Stimulated activated CD8-positive, alpha-beta memory T cell treated with anti-CD3 and anti-CD28 coated beads, Interleukin-15, amount 100 ng/mL, for 24 hours (primary cell): ENCODE measurements at regions not wholly inside any gene's neighbourhood (a gene's known extent, or its start where the extent isn't known, plus 50 kb on each side); places are given as distances from the start of the nearest gene placed in this dataset.

Experiments
- DNase-seq: peaks from one replicate; pipeline ENCODE4 v3.0.0-alpha.2; 2020; ENCODE audit warnings: low read depth

GRCh38 chr11:37512156-37512780, 914.2 kb upstream of the RAG2 start:
- no peak for DNase-seq

GRCh38 chr11:37511425-37511933, 913.4 kb upstream of the RAG2 start:
- no peak for DNase-seq

GRCh38 chr11:37509506-37509905, 911.5 kb upstream of the RAG2 start:
- DNase-seq = no peak

GRCh38 chr11:37506531-37506930, 908.5 kb upstream of the RAG2 start:
- DNase-seq = no peak

- no peak for DNase-seq
Observed at GRCh38 chr11:37505406-37505805, 907.4 kb upstream of the RAG2 start.

- no peak for DNase-seq
Observed at GRCh38 chr11:37504921-37505320, 906.9 kb upstream of the RAG2 start.

GRCh38 chr11:37504060-37504611, 906.1 kb upstream of the RAG2 start:
- no peak for DNase-seq

GRCh38 chr11:37503411-37504059, 905.5 kb upstream of the RAG2 start:
- DNase-seq = no peak

GRCh38 chr11:37502202-37502601, 904.2 kb upstream of the RAG2 start:
- DNase-seq = no peak

GRCh38 chr11:37500425-37500824, 902.4 kb upstream of the RAG2 start:
- no peak for DNase-seq

- DNase-seq = no peak
Observed at GRCh38 chr11:37497326-37497725, 899.3 kb upstream of the RAG2 start.

- DNase-seq = no peak
Observed at GRCh38 chr11:37496201-37496600, 898.2 kb upstream of the RAG2 start.

- DNase-seq = no peak
Observed at GRCh38 chr11:37484298-37484697, 886.3 kb upstream of the RAG2 start.

- DNase-seq = no peak
Observed at GRCh38 chr11:37483761-37484160, 885.7 kb upstream of the RAG2 start.

- no peak for DNase-seq
Observed at GRCh38 chr11:37474889-37475288, 876.9 kb upstream of the RAG2 start.

- DNase-seq = no peak
Observed at GRCh38 chr11:37468344-37468743, 870.3 kb upstream of the RAG2 start.

GRCh38 chr11:37465221-37465620, 867.2 kb upstream of the RAG2 start:
- DNase-seq = no peak

- DNase-seq = no peak
Observed at GRCh38 chr11:37459456-37459855, 861.4 kb upstream of the RAG2 start.

- no peak for DNase-seq
Observed at GRCh38 chr11:37456746-37457145, 858.7 kb upstream of the RAG2 start.

- DNase-seq = no peak
Observed at GRCh38 chr11:37451903-37452302, 853.9 kb upstream of the RAG2 start.

- no peak for DNase-seq
Observed at GRCh38 chr11:37450613-37451012, 852.6 kb upstream of the RAG2 start.

- DNase-seq = no peak
Observed at GRCh38 chr11:37449146-37449545, 851.1 kb upstream of the RAG2 start.

GRCh38 chr11:37442576-37442975, 844.5 kb upstream of the RAG2 start:
- DNase-seq = no peak
